HCT116 (cell line): ENCODE measurements at regions not wholly inside any gene's neighbourhood (a gene's known extent, or its start where the extent isn't known, plus 50 kb on each side); places are given as distances from the start of the nearest gene placed in this dataset.
"Not testable (repeated sequence)": the region's sequence is repeated elsewhere in the genome, so short reads cannot be mapped to it uniquely, and the experiment has no call there.

Experiments used
- ATAC-seq: fragments of 200-7000 bp; cut with Tn5 transposase; 2 replicates; pipeline ENCODE4 v1.9.1; 2020; ENCODE audit warnings: mild to moderate bottlenecking, moderate library complexity
- BruUV-seq: library from RNA; stranded (reverse); fragments of 400-500 nt; replicated peaks from 2 replicates; lab custom pipeline; 2021; lab: Mats Ljungman, UMichigan
- CTCF ChIA-PET: fragments of 300-600 bp; sonication (Branson Sonifier 250); formaldehyde crosslinking; loops from one replicate; lab custom pipeline; 2021; ENCODE audit warnings: antibody characterized with exemption; lab: Charles Lee
- POLR2A ChIA-PET: fragments of 300-600, 350-600 bp; sonication (Branson Sonifier 250); formaldehyde crosslinking; loops from one replicate; lab custom pipeline; 2021; ENCODE audit warnings: antibody characterized with exemption; lab: Charles Lee
- RAD21 ChIA-PET, 2 experiments: fragments of 300-600 bp; sonication (Branson Sonifier 250); formaldehyde crosslinking; loops; one replicate each; lab custom pipeline; 2023; ENCODE audit warnings: low total read pairs in 2 of 2; ENCODE audit not compliant: uncharacterized antibody in 2 of 2, unreplicated experiment in 2 of 2, low non-redundant PET in 1 of 2; lab: Charles Lee
- DNase-seq: peaks from one replicate; pipeline ENCODE4 v3.0.0-alpha.2; 2010; ENCODE audit warnings: low read depth, low spot score
- H2AFZ ChIP-seq: fragments of 200-600 bp; shearing (Covaris generic), sonication (generic); 2 replicates; pipeline ENCODE4 v1.6.1; 2017; ENCODE audit warnings: low read depth, mixed run types, mixed read lengths, antibody characterized with exemption, low read length; ENCODE audit not compliant: poor library complexity, severe bottlenecking
- H3K27ac ChIP-seq: 2 replicates; pipeline ENCODE4 v1.5.1; 2012; ENCODE audit warnings: low read depth, low read length
- H3K27me3 ChIP-seq: fragments of 200-600 bp; sonication (generic); 2 replicates; pipeline ENCODE4 v1.6.1; 2016; ENCODE audit warnings: mixed run types, low read length, mixed read lengths; ENCODE audit not compliant: insufficient read depth
- H3K36me3 ChIP-seq, 2 experiments: fragments of 200-500 bp in 1 of 2; fragments of 200-600 bp in 1 of 2; sonication (Bioruptor generic) in 1 of 2; sonication (generic) in 1 of 2; 2 replicates each; pipeline versions ENCODE4 v1.5.1 to v1.6.1; 2014 to 2016; ENCODE audit warnings: low read length in 2 of 2, inconsistent platforms in 1 of 2, mixed read lengths in 1 of 2, mixed run types in 1 of 2; ENCODE audit not compliant: insufficient read depth in 2 of 2, control insufficient read depth in 1 of 2
- H3K4me1 ChIP-seq, 2 experiments: fragments of 200-600 bp in 1 of 2; sonication (generic) in 1 of 2; 2 replicates each; pipeline versions ENCODE4 v1.5.1 to v1.6.1; 2012 to 2017; ENCODE audit warnings: low read length in 2 of 2, inconsistent platforms in 1 of 2, mild to moderate bottlenecking in 1 of 2, mixed read lengths in 1 of 2, mixed run types in 1 of 2, moderate library complexity in 1 of 2; ENCODE audit not compliant: insufficient read depth in 2 of 2, control insufficient read depth in 1 of 2
- H3K4me2 ChIP-seq: fragments of 200-600 bp; sonication (generic); 2 replicates; pipeline ENCODE4 v1.6.1; 2017; ENCODE audit warnings: mixed run types, low read length, mixed read lengths
- H3K4me3 ChIP-seq, 2 experiments: fragments of 200-600 bp in 1 of 2; sonication (generic) in 1 of 2; replicated peaks in 1 of 2; 2 replicates each; pipeline ENCODE4 v1.5.1; 2011 to 2016; ENCODE audit warnings: low read length in 2 of 2, control low read depth in 1 of 2, low read depth in 1 of 2, mild to moderate bottlenecking in 1 of 2, mixed read lengths in 1 of 2, mixed run types in 1 of 2
- H3K79me2 ChIP-seq: fragments of 200-600 bp; sonication (generic); 2 replicates; pipeline ENCODE4 v1.6.1; 2017; ENCODE audit warnings: mild to moderate bottlenecking, mixed run types, low read length, moderate library complexity, mixed read lengths; ENCODE audit not compliant: insufficient read depth
- H3K9ac ChIP-seq: fragments of 200-600 bp; sonication (generic); 2 replicates; pipeline ENCODE4 v1.6.1; 2016; ENCODE audit warnings: low read length, mixed read lengths
- H3K9me2 ChIP-seq: fragments of 200-600 bp; sonication (generic), shearing (Covaris generic); 2 replicates; pipeline ENCODE4 v1.6.1; 2017; ENCODE audit warnings: mixed run types, mild to moderate bottlenecking, moderate library complexity; ENCODE audit not compliant: insufficient read depth
- H3K9me3 ChIP-seq, 2 experiments: fragments of 200-500 bp in 1 of 2; fragments of 200-600 bp in 1 of 2; sonication (Bioruptor generic) in 1 of 2; sonication (generic) in 1 of 2; 2 replicates each; pipeline ENCODE4 v1.6.1; 2014 to 2017; ENCODE audit warnings: low read length in 2 of 2, mixed read lengths in 2 of 2, inconsistent platforms in 1 of 2, low read depth in 1 of 2, mild to moderate bottlenecking in 1 of 2, mixed run types in 1 of 2, moderate library complexity in 1 of 2; ENCODE audit not compliant: control insufficient read depth in 1 of 2, insufficient read depth in 1 of 2
- H4K20me1 ChIP-seq: fragments of 200-600 bp; sonication (generic), shearing (Covaris generic); 2 replicates; pipeline ENCODE4 v1.6.1; 2017; ENCODE audit warnings: mixed run types, mild to moderate bottlenecking, moderate library complexity; ENCODE audit not compliant: insufficient read depth
- CBX3 ChIP-seq: IDR thresholded peaks from 2 replicates; pipeline ENCODE4 v1.6.1; 2012; ENCODE audit warnings: low read depth
- CEBPB ChIP-seq: IDR thresholded peaks from 2 replicates; pipeline ENCODE4 v1.6.1; 2012; ENCODE audit warnings: low read depth
- CTCF ChIP-seq, 3 experiments: fragments of 200-600 bp in 1 of 3; sonication (generic) in 1 of 3; IDR thresholded peaks in 2 of 3; conservative IDR thresholded peaks in 1 of 3; 2 replicates each; pipeline ENCODE4 v1.5.1; 2012 to 2017; ENCODE audit warnings: low read depth in 2 of 3, low read length in 2 of 3, antibody characterized with exemption in 1 of 3, borderline replicate concordance in 1 of 3, control low read depth in 1 of 3, mild to moderate bottlenecking in 1 of 3, mixed read lengths in 1 of 3, mixed run types in 1 of 3, moderate library complexity in 1 of 3; ENCODE audit not compliant: insufficient read depth in 1 of 3
- EGR1 ChIP-seq: IDR thresholded peaks from 2 replicates; pipeline ENCODE4 v1.6.1; 2012; ENCODE audit warnings: low read depth
- EZH2 ChIP-seq: fragments of 200-600 bp; sonication (generic); IDR thresholded peaks from 2 replicates; pipeline ENCODE4 v1.6.1; 2017; ENCODE audit warnings: antibody characterized with exemption, mixed run types
- FOSL1 ChIP-seq: IDR thresholded peaks from 2 replicates; pipeline ENCODE4 v1.6.1; 2012; ENCODE audit warnings: low read depth
- POLR2AphosphoS5 ChIP-seq: IDR thresholded peaks from 2 replicates; pipeline ENCODE4 v1.6.1; 2011; ENCODE audit warnings: mild to moderate bottlenecking, low read depth, low read length, moderate library complexity
- RAD21 ChIP-seq: IDR thresholded peaks from 2 replicates; pipeline ENCODE4 v1.6.1; 2012; ENCODE audit warnings: low read depth, mild to moderate bottlenecking
- SP1 ChIP-seq: IDR thresholded peaks from 2 replicates; pipeline ENCODE4 v1.6.1; 2012; ENCODE audit warnings: low read depth
- SRF ChIP-seq: IDR thresholded peaks from 2 replicates; pipeline ENCODE4 v1.6.1; 2012; ENCODE audit warnings: low read depth
- YY1 ChIP-seq: IDR thresholded peaks from 2 replicates; pipeline ENCODE4 v1.6.1; 2011; ENCODE audit warnings: low read length, low read depth, moderate library complexity, mild to moderate bottlenecking; ENCODE audit not compliant: insufficient replicate concordance; ENCODE audit errors: extremely low read depth
- ZFX ChIP-seq: fragments of 450-650 bp; IDR thresholded peaks from 2 replicates; pipeline ENCODE4 v1.6.1; 2017
- intact Hi-C: fragments of 100-400 bp; cut with micrococcal nuclease; formaldehyde crosslinking; loops from 2 replicates; pipeline ENCODE4 v1.10.0; 2022
- TF ChIP-seq, protein P1 (sequence below): IDR thresholded peaks from 2 replicates; pipeline ENCODE4 v1.6.1; 2012; ENCODE audit warnings: low read depth

DNA sequence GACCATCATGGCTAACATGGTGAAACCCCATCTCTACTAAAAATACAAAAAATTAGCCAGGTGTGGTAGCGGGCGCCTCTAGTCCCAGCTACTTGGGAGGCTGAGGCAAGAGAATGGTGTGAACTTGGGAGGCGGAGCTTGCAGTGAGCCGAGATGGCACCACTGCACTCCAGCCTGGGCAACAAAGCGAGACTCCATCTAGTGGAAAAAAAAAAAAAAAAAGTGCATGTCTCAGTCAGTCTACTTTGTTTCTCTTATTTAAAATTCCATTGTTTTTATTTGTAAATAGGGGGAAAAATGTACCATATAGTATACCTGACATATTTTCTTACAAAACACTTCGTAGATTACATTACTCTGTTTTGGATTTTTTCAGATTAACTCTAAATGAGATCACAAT is 1471.4 kb downstream of the SUCLG1 start:
- H3K4me3 ChIP-seq, H4K20me1 ChIP-seq, H3K4me1 ChIP-seq, intact Hi-C loops, H3K4me2 ChIP-seq, H3K27me3 ChIP-seq, H3K9me3 ChIP-seq, H3K27ac ChIP-seq: not testable (repeated sequence)
- RAD21 ChIA-PET = interaction anchor here in 1 of 2 experiments (0.7 kb wide), 1 partner anchor 599 kb away, joined by 3 read pairs; no protein-coding TSS in a partner anchor
- TF ChIP-seq RAD21 = peak; percentile 46; the same call in 1 of the 2 replicates
- peak in 2 of 3 experiments; percentile 36 to 45; a peak in 3 of 6 replicates for TF ChIP-seq CTCF (IDR thresholded peaks at IDR 0.05 in 2 of 3, conservative IDR thresholded peaks at IDR 0.05 in 1 of 3; ENCODE audit: borderline replicate concordance in 1 of 3, insufficient read depth in 1 of 3, low read depth in 2 of 3, low read length in 2 of 3)
- TF ChIP-seq, all 23 proteins: peak for 2; not testable (repeated sequence) for 21
- H3K36me3 ChIP-seq, H3K79me2 ChIP-seq, H3K9ac ChIP-seq, BruUV-seq, H2AFZ ChIP-seq, POLR2A ChIA-PET, H3K9me2 ChIP-seq: not testable (repeated sequence)
- ATAC-seq (peak; percentile 63), DNase-seq (peak; percentile 10)
- CTCF ChIA-PET = interaction anchor here (1.7 kb wide), 1 partner anchor 8 kb away, joined by 6 read pairs; no protein-coding TSS in a partner anchor

GRCh38 chr2:82986899-82987298 is 1472.2 kb downstream of the SUCLG1 start:
- no peak for ATAC-seq
- no peak overlapping the region for H2AFZ ChIP-seq
- BruUV-seq = no TSS peak
- DNase-seq = no peak
- no peaks in the 10 kb centered on the region for H3K9me3 ChIP-seq
- no peak overlapping the region for H3K4me2 ChIP-seq
- ChIA-PET POLR2A (no interaction called here), RAD21 (no interaction called here), CTCF (no interaction called here)
- H4K20me1 ChIP-seq = no peaks in the 10 kb centered on the region
- no peaks in the 10 kb centered on the region for H3K79me2 ChIP-seq
- no peaks in the 10 kb centered on the region for H3K27me3 ChIP-seq
- H3K27ac ChIP-seq = no peak overlapping the region
- H3K9me2 ChIP-seq = no peaks in the 10 kb centered on the region
- no peak overlapping the region for H3K9ac ChIP-seq
- no peaks in the 10 kb centered on the region for H3K4me1 ChIP-seq
- no peaks in the 10 kb centered on the region for H3K36me3 ChIP-seq
- no peak overlapping the region for H3K4me3 ChIP-seq
- intact Hi-C loops = no loop called here
- TF ChIP-seq CEBPB (no peak), SRF (no peak), EZH2 (no peak), FOSL1 (no peak), POLR2AphosphoS5 (no peak), ZFX (no peak), SP1 (no peak), YY1 (no peak), CBX3 (no peak), RAD21 (no peak), EGR1 (no peak)
- TF ChIP-seq, protein P1, sequence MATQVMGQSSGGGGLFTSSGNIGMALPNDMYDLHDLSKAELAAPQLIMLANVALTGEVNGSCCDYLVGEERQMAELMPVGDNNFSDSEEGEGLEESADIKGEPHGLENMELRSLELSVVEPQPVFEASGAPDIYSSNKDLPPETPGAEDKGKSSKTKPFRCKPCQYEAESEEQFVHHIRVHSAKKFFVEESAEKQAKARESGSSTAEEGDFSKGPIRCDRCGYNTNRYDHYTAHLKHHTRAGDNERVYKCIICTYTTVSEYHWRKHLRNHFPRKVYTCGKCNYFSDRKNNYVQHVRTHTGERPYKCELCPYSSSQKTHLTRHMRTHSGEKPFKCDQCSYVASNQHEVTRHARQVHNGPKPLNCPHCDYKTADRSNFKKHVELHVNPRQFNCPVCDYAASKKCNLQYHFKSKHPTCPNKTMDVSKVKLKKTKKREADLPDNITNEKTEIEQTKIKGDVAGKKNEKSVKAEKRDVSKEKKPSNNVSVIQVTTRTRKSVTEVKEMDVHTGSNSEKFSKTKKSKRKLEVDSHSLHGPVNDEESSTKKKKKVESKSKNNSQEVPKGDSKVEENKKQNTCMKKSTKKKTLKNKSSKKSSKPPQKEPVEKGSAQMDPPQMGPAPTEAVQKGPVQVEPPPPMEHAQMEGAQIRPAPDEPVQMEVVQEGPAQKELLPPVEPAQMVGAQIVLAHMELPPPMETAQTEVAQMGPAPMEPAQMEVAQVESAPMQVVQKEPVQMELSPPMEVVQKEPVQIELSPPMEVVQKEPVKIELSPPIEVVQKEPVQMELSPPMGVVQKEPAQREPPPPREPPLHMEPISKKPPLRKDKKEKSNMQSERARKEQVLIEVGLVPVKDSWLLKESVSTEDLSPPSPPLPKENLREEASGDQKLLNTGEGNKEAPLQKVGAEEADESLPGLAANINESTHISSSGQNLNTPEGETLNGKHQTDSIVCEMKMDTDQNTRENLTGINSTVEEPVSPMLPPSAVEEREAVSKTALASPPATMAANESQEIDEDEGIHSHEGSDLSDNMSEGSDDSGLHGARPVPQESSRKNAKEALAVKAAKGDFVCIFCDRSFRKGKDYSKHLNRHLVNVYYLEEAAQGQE = no peak
